Gastrocnemius medialis (tissue), 4 donors: ENCODE measurements at regions not wholly inside any gene's neighbourhood (a gene's known extent, or its start where the extent isn't known, plus 50 kb on each side); places are given as distances from the start of the nearest gene placed in this dataset.

Source experiments
- ATAC-seq, 2 donors: fragments of 150-250 bp; one replicate each; pipeline ENCODE4 v1.9.1; 2016
- DNase-seq, 2 donors: peaks; one replicate each; pipeline ENCODE4 v3.0.0-alpha.2; 2019
- H3K27ac ChIP-seq, 4 donors: fragments of 200-600 bp; sonication (generic); 1 replicate in 1 of 4; 2 replicates in 3 of 4; pipeline ENCODE4 v1.5.1; 2016 to 2018; ENCODE audit warnings: mild to moderate bottlenecking in 2 of 4, moderate library complexity in 1 of 4
- H3K27me3 ChIP-seq, 3 donors: fragments of 200-600 bp; sonication (generic) in 2 of 3; 1 replicate in 1 of 3; 2 replicates in 2 of 3; pipeline versions ENCODE4 v1.5.1 to v1.6.0; 2016 to 2019; ENCODE audit warnings: mild to moderate bottlenecking in 1 of 3, moderate library complexity in 1 of 3
- H3K36me3 ChIP-seq, 2 donors: fragments of 200-600 bp; sonication (generic) in 1 of 2; one replicate each; pipeline ENCODE4 v1.5.1; 2017 to 2018
- H3K4me1 ChIP-seq, 2 donors: fragments of 200-600 bp; sonication (generic) in 1 of 2; one replicate each; pipeline ENCODE4 v1.5.1; 2016 to 2017; ENCODE audit warnings: mild to moderate bottlenecking in 2 of 2
- H3K4me3 ChIP-seq, 4 donors: fragments of 200-600 bp; sonication (generic) in 3 of 4; 1 replicate in 1 of 4; 2 replicates in 3 of 4; pipeline ENCODE4 v1.5.1; 2016 to 2019; ENCODE audit warnings: mild to moderate bottlenecking in 2 of 4
- H3K9me3 ChIP-seq, 3 donors: fragments of 200-600 bp; sonication (generic) in 2 of 3; 1 replicate in 1 of 3; 2 replicates in 2 of 3; pipeline ENCODE4 v1.5.1; 2016 to 2019
- CTCF ChIP-seq, 5 experiments: fragments of 450-650 bp in 3 of 5; fragments of 200-600 bp in 2 of 5; sonication (generic) in 2 of 5; IDR thresholded peaks in 4 of 5; conservative IDR thresholded peaks in 1 of 5; 1 replicate in 4 of 5; 2 replicates in 1 of 5; pipeline ENCODE4 v1.5.1; 2016 to 2019; ENCODE audit warnings: antibody characterized with exemption in 5 of 5, mild to moderate bottlenecking in 3 of 5, moderate library complexity in 3 of 5
- POLR2A ChIP-seq, 2 donors: fragments of 450-650 bp; IDR thresholded peaks; one replicate each; pipeline ENCODE4 v1.6.1; 2017; ENCODE audit warnings: antibody characterized with exemption in 2 of 2, mild to moderate bottlenecking in 2 of 2, moderate library complexity in 2 of 2
- in situ Hi-C, 4 donors: fragments of 200-750 bp; cut with MboI; loops; one replicate each; pipeline versions ENCODE4 v1.15.0 to v1.8.0; 2017; ENCODE audit warnings: low sequenced_read_pairs in 4 of 4
- intact Hi-C: fragments of 100-400 bp; cut with DNase I; formaldehyde crosslinking; loops from one replicate; pipeline ENCODE4 v1.15.1; 2023; ENCODE audit warnings: low total_unique reads

- Histone ChIP-seq H3K27me3 (no peaks in the 10 kb centered on the region), H3K4me1 (no peaks in the 10 kb centered on the region), H3K27ac (no peak overlapping the region), H3K4me3 (no peak overlapping the region), H3K9me3 (no peaks in the 10 kb centered on the region), H3K36me3 (no peaks in the 10 kb centered on the region)
- ATAC-seq (no peak), DNase-seq (no peak)
- no peak for TF ChIP-seq CTCF (IDR thresholded peaks at IDR 0.05 in 4 of 5, conservative IDR thresholded peaks at IDR 0.05 in 1 of 5)
- no peak for TF ChIP-seq POLR2A (IDR thresholded peaks at IDR 0.05)
- intact Hi-C loops (no loop called here), in situ Hi-C loops (no loop called here)
Observed at GRCh38 chrX:96386981-96387380, 297.7 kb upstream of the DIAPH2 start.

- H3K27me3 ChIP-seq = no peaks in the 10 kb centered on the region
- TF ChIP-seq CTCF (IDR thresholded peaks at IDR 0.05 in 4 of 5, conservative IDR thresholded peaks at IDR 0.05 in 1 of 5) (no peak), POLR2A (IDR thresholded peaks at IDR 0.05) (no peak)
- H3K27ac ChIP-seq = no peak overlapping the region
- in situ Hi-C loops (no loop called here), intact Hi-C loops (no loop called here)
- no peaks in the 10 kb centered on the region for H3K4me1 ChIP-seq
- H3K9me3 ChIP-seq = no peaks in the 10 kb centered on the region
- no peaks in the 10 kb centered on the region for H3K36me3 ChIP-seq
- no peak overlapping the region for H3K4me3 ChIP-seq
- DNase-seq (no peak), ATAC-seq (no peak)
Observed at GRCh38 chrX:96387801-96388200, 296.8 kb upstream of the DIAPH2 start.

GRCh38 chrX:96389281-96390047 lies 295.2 kb upstream of the DIAPH2 start:
- ATAC-seq = no peak

GRCh38 chrX:96394598-96394997 lies 290.0 kb upstream of the DIAPH2 start:
- Histone ChIP-seq H3K36me3 (no peaks in the 10 kb centered on the region), H3K27ac (no peak overlapping the region), H3K9me3 (no peaks in the 10 kb centered on the region), H3K4me1 (no peaks in the 10 kb centered on the region), H3K27me3 (no peaks in the 10 kb centered on the region), H3K4me3 (no peak overlapping the region)
- intact Hi-C loops (no loop called here), in situ Hi-C loops (no loop called here)
- TF ChIP-seq POLR2A (IDR thresholded peaks at IDR 0.05) (no peak), CTCF (IDR thresholded peaks at IDR 0.05 in 4 of 5, conservative IDR thresholded peaks at IDR 0.05 in 1 of 5) (no peak)
- ATAC-seq (no peak), DNase-seq (no peak)

More at GRCh38 chrX:96389281-96390047, 295.2 kb upstream of the DIAPH2 start:
- H3K4me1 ChIP-seq = no peaks in the 10 kb centered on the region
- no peak overlapping the region for H3K27ac ChIP-seq
- H3K36me3 ChIP-seq = no peaks in the 10 kb centered on the region
- in situ Hi-C loops = no loop called here
- no peaks in the 10 kb centered on the region for H3K9me3 ChIP-seq
- H3K27me3 ChIP-seq = no peaks in the 10 kb centered on the region
- DNase-seq = no peak
- TF ChIP-seq POLR2A (IDR thresholded peaks at IDR 0.05) = no peak
- no peak for TF ChIP-seq CTCF (IDR thresholded peaks at IDR 0.05 in 4 of 5, conservative IDR thresholded peaks at IDR 0.05 in 1 of 5)
- intact Hi-C loops = no loop called here
- H3K4me3 ChIP-seq = no peak overlapping the region

GRCh38 chrX:96403446-96403845 lies 281.2 kb upstream of the DIAPH2 start:
- H3K4me3 ChIP-seq = no peak overlapping the region
- intact Hi-C loops (no loop called here), in situ Hi-C loops (no loop called here)
- no peaks in the 10 kb centered on the region for H3K9me3 ChIP-seq
- H3K27me3 ChIP-seq = no peaks in the 10 kb centered on the region
- DNase-seq = no peak
- TF ChIP-seq POLR2A (IDR thresholded peaks at IDR 0.05) (no peak), CTCF (IDR thresholded peaks at IDR 0.05 in 4 of 5, conservative IDR thresholded peaks at IDR 0.05 in 1 of 5) (no peak)
- no peak overlapping the region for H3K27ac ChIP-seq
- H3K4me1 ChIP-seq = no peaks in the 10 kb centered on the region
- no peaks in the 10 kb centered on the region for H3K36me3 ChIP-seq
- no peak for ATAC-seq
